Stomach smooth muscle (tissue), 2 donors: ENCODE measurements at regions not wholly inside any gene's neighbourhood (a gene's known extent, or its start where the extent isn't known, plus 50 kb on each side); places are given as distances from the start of the nearest gene placed in this dataset.

ENCODE experiments used
- H3K27ac ChIP-seq: one replicate; pipeline ENCODE4 v1.7.0; 2013; ENCODE audit warnings: mild to moderate bottlenecking, low read length, inconsistent platforms
- H3K27me3 ChIP-seq, 2 donors: one replicate each; pipeline ENCODE4 v1.7.0; 2013; ENCODE audit warnings: low read length in 2 of 2; ENCODE audit not compliant: insufficient read depth in 2 of 2, control insufficient read depth in 1 of 2
- H3K36me3 ChIP-seq, 2 donors: one replicate each; pipeline ENCODE4 v1.7.0; 2013; ENCODE audit warnings: low read length in 2 of 2; ENCODE audit not compliant: control insufficient read depth in 2 of 2, insufficient read depth in 2 of 2
- H3K4me1 ChIP-seq: one replicate; pipeline ENCODE4 v1.7.0; 2013; ENCODE audit warnings: low read length; ENCODE audit not compliant: control insufficient read depth, insufficient read depth
- H3K4me3 ChIP-seq, 2 donors: one replicate each; pipeline ENCODE4 v1.7.0; 2013; ENCODE audit warnings: low read length in 2 of 2
- H3K9ac ChIP-seq, 2 donors: one replicate each; pipeline ENCODE4 v1.7.0; 2013; ENCODE audit warnings: low read length in 2 of 2, mild to moderate bottlenecking in 1 of 2
- H3K9me3 ChIP-seq, 2 donors: one replicate each; pipeline ENCODE4 v1.7.0; 2013; ENCODE audit warnings: low read length in 2 of 2; ENCODE audit not compliant: control insufficient read depth in 2 of 2
- donor health status: healthy.
- donor health status: Pancreatic carcinoma.

DNA sequence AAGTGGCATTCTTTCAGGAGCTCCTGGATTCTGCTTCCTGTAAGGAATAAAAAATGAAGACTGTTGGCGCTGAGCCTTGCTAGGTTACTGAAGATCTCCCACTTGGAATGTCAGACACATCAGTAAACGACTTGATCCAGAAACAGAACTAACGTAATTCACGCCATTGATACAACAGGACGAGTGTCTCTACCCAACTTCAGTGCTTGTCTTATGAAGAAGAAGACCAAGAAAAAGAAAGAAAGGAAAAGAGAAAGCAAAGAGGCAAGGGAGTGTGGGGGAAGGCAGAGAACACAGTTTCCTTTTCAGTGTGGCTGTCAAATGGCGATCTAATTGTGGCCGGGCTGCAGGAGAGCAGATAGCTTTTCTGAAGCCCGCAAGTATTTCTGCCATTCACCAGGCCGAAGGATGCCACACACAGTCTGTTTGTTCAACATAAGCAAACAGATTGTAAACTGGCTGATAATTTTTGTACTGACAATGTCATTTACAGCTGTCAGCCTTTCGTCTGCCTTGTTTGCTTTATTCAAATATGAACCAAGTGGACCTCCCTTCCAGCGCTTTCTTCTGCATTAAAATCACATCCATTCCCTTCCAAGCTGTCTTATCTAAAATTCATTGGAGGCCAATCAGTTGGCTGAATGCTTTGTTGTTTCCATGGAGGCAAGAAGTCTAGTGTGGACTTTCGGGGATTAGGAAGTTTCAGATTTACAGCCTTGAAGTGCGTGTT lies 180.6 kb downstream of the FOXA2 start:
- peak overlapping the region; percentile 14 to 40 for H3K9ac ChIP-seq
- H3K9me3 ChIP-seq, result no peaks in the 10 kb centered on the region
- H3K27me3 ChIP-seq, result peaks cover 2 to 12% of the 10 kb centered on the region in 2 donors
- H3K27ac ChIP-seq, result no peak overlapping the region
- H3K4me3 ChIP-seq, result peak overlapping the region; percentile 74
- peaks cover 5% of the 10 kb centered on the region for H3K4me1 ChIP-seq
- H3K36me3 ChIP-seq, result no peaks in the 10 kb centered on the region

DNA sequence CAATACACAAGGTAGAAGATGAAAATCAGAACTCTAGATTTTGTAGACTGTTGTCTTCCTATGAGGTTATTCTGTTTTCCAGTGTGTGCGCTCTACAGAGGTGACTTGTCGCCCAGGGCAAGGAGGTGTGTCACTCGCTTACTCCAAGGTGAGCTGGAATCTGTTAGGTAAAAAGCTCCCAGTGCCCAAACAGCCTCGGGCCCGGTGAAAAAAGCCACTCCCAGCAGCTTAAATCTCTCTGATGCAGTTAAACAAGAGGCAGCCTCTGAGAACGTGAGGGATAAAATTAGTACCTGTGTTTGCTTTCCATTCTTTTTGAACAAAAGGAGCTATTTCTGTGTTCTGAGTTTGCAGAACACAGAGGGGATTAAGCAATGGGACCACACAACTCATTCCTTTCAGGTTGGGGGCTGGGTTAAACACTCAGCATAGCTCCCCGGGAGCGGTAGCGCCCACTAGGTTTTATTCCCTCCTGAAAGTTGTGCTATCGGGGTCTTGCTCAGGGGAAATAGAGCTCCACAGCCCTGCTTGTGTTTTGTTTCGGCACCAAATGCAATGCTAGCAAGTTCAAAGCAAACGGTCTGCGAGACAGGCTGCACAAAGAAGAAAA lies 181.2 kb downstream of the FOXA2 start:
- H3K27me3 ChIP-seq, result peaks cover 2 to 12% of the 10 kb centered on the region in 2 donors
- peak overlapping the region; percentile 14 to 40 for H3K9ac ChIP-seq
- peaks cover 5% of the 10 kb centered on the region for H3K4me1 ChIP-seq
- no peaks in the 10 kb centered on the region for H3K9me3 ChIP-seq
- peak overlapping the region; percentile 74 for H3K4me3 ChIP-seq
- H3K27ac ChIP-seq, result no peak overlapping the region
- H3K36me3 ChIP-seq, result no peaks in the 10 kb centered on the region

DNA sequence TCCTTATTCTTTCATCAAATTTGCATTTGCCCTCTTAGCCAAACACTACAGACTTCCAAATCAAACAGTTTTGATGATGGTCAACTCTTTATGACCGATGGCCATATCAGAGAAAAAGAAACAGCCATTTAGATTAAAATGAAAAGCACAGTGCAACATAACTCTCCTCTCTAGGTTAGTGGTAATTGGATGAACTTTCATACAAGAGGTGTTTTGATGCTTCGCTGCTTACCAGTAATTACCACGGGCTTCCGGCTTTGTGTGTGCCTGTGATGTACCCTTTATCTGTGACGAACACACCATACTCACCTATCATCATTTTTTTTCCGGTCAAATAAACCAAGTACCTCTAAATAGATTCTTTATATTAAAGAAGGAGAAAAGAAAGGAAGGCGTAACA lies 181.8 kb downstream of the FOXA2 start:
- peaks cover 2 to 12% of the 10 kb centered on the region in 2 donors for H3K27me3 ChIP-seq
- no peak overlapping the region for H3K27ac ChIP-seq
- no peak overlapping the region for H3K9ac ChIP-seq
- H3K4me1 ChIP-seq, result peaks cover 5% of the 10 kb centered on the region
- no peaks in the 10 kb centered on the region for H3K36me3 ChIP-seq
- H3K4me3 ChIP-seq, result no peak overlapping the region
- no peaks in the 10 kb centered on the region for H3K9me3 ChIP-seq

- no peak overlapping the region for H3K9ac ChIP-seq
- no peaks in the 10 kb centered on the region for H3K36me3 ChIP-seq
- no peaks in the 10 kb centered on the region for H3K9me3 ChIP-seq
- H3K27me3 ChIP-seq, result peaks cover 2 to 12% of the 10 kb centered on the region in 2 donors
- H3K4me1 ChIP-seq, result peaks cover 5% of the 10 kb centered on the region
- no peak overlapping the region for H3K4me3 ChIP-seq
- no peak overlapping the region for H3K27ac ChIP-seq
Measured at GRCh38 chr20:22400440-22400839, 183.9 kb downstream of the FOXA2 start.

DNA sequence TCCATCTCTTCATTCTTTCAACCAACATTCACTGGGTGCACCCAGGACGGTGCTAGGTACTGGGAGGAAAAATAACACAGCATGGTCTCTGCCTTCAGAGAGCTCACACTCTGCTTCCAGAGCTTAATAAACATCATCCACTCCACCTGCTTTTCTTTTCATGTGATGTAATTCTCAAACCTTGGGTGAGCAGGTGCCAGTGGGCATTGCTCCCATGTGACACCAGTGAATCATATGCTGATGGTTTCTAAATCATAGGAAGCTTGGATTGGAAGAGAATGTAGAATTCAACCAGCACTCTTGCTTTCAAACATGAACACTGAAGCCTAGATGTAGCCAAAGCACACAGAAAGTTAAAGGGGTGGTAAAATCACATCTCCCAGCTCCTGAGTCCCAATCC lies 189.8 kb downstream of the FOXA2 start:
- H3K27me3 ChIP-seq, result peaks cover 3 to 5% of the 10 kb centered on the region in 2 donors
- no peaks in the 10 kb centered on the region for H3K4me1 ChIP-seq
- no peak overlapping the region for H3K4me3 ChIP-seq
- no peaks in the 10 kb centered on the region for H3K36me3 ChIP-seq
- H3K27ac ChIP-seq, result no peak overlapping the region
- H3K9ac ChIP-seq, result no peak overlapping the region
- no peaks in the 10 kb centered on the region for H3K9me3 ChIP-seq

- Histone ChIP-seq H3K27ac (no peak overlapping the region), H3K4me3 (no peak overlapping the region)
Measured at GRCh38 chr20:22390543-22390903, 193.8 kb downstream of the FOXA2 start.

DNA sequence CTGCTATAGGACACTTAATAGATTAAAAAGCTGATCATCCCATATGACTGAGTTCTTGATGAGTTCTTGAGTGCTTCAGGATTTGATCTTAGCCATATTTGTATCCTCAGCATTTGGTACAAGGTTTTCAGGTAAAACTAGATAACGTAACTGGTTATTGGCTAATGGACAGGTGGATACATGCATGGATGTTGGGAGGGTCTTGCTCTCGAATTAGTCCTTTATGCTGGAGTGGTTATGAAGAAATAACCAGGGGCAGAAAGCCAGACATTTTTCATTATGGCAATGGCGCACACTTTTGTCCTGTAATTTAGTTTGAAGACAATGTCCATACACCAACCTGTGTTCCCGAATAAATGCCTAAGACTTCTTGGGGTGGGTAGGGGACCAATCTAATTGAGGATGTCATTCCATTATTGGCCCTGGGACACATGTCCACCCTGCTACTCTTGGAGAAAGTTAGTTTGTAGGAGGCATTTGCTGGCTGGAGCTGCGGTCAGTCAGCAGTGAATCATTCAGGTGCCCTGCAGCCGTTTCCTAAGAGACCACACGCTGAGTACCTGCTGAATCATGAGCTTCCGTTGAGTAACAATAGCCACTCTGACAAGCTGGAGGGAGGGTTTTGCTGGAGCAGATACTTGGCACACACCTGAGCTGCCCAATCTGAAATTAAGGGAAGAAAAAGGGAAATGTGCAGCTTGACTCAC lies 194.4 kb downstream of the FOXA2 start:
- Histone ChIP-seq H3K4me3 (no peak overlapping the region), H3K4me1 (no peaks in the 10 kb centered on the region), H3K27me3 (peaks cover 5 to 8% of the 10 kb centered on the region in 2 donors), H3K9ac (no peak overlapping the region), H3K27ac (no peak overlapping the region), H3K9me3 (no peaks in the 10 kb centered on the region), H3K36me3 (no peaks in the 10 kb centered on the region)

More at GRCh38 chr20:22390543-22390903, 193.8 kb downstream of the FOXA2 start:
- H3K4me1 ChIP-seq, result no peaks in the 10 kb centered on the region
- peaks cover 5 to 7% of the 10 kb centered on the region in 2 donors for H3K27me3 ChIP-seq
- H3K36me3 ChIP-seq, result no peaks in the 10 kb centered on the region
- H3K9ac ChIP-seq, result no peak overlapping the region
- no peaks in the 10 kb centered on the region for H3K9me3 ChIP-seq

GRCh38 chr20:22387452-22387851 lies 196.9 kb downstream of the FOXA2 start:
- no peak overlapping the region for H3K4me3 ChIP-seq
- H3K27ac ChIP-seq, result no peak overlapping the region
- no peaks in the 10 kb centered on the region for H3K4me1 ChIP-seq
- H3K9ac ChIP-seq, result no peak overlapping the region
- H3K27me3 ChIP-seq, result peaks cover 0 to 8% of the 10 kb centered on the region in 2 donors
- H3K9me3 ChIP-seq, result no peaks in the 10 kb centered on the region
- no peaks in the 10 kb centered on the region for H3K36me3 ChIP-seq

DNA sequence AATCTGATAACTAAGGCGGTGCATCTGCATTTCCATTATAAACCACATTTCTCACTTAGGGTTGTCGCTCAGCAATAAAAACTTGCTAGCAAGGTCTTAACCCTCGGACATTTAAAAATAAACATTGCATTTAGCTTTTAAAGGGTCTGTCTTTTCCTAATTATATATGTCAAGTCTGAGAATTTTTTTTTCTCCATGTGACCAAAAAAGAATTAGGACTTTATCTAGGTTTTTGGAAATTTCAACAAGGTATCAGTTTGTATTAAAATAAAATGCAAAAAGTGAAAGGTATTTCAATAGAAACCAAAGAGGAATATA lies 198.1 kb downstream of the FOXA2 start:
- Histone ChIP-seq H3K9me3 (no peaks in the 10 kb centered on the region), H3K27me3 (peaks cover 0 to 8% of the 10 kb centered on the region in 2 donors), H3K4me3 (no peak overlapping the region), H3K36me3 (no peaks in the 10 kb centered on the region), H3K4me1 (no peaks in the 10 kb centered on the region), H3K9ac (no peak overlapping the region), H3K27ac (no peak overlapping the region)

DNA sequence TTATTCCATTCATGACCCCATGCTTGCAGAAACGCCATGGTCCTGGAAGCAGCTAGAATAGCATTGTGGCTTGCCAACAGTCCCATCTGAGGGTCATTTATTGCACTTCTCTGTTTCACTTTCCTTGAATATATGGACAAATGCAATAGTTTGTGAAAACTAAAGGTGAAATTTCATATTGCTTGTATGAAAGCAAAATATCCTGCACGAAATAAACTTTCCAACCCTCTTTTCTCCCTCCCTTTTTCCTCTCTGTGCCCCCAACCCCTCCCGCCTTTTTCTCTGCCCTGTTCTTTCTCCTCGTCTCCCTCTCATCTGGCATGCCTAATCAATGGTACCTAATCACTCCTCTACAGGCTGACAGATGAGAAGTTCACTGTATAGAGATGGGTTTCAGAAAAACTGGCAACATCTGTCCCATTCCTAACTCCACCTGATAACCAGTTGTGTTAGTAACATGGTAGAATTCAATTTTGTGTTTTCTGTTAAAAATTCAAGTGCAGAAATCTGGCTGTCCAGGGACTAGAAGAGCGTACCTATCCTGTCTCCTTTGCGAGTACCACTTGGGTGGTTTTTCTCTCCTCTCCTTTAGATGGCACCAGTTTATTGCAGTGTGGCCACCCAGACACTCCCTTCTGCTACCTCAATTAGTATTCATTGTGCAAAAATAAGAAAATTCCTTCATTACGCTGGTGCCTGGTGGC lies 198.6 kb downstream of the FOXA2 start:
- Histone ChIP-seq H3K4me1 (no peaks in the 10 kb centered on the region), H3K4me3 (no peak overlapping the region), H3K36me3 (no peaks in the 10 kb centered on the region), H3K27me3 (peaks cover 0 to 8% of the 10 kb centered on the region in 2 donors), H3K9me3 (no peaks in the 10 kb centered on the region), H3K27ac (no peak overlapping the region), H3K9ac (no peak overlapping the region)
